Upper lobe of left lung (tissue), 4 donors: ENCODE measurements at regions not wholly inside any gene's neighbourhood (a gene's known extent, or its start where the extent isn't known, plus 50 kb on each side); places are given as distances from the start of the nearest gene placed in this dataset.

Source experiments
- CTCF ChIP-seq, 6 experiments: fragments of 450-650 bp in 4 of 6; fragments of 200-600 bp in 2 of 6; sonication (generic) in 2 of 6; IDR thresholded peaks; one replicate each; pipeline ENCODE4 v1.5.1; 2016 to 2019; ENCODE audit warnings: antibody characterized with exemption in 6 of 6
- EP300 ChIP-seq, 4 donors: sonication (generic); formaldehyde crosslinking; IDR thresholded peaks; one replicate each; pipeline ENCODE4 v1.5.1; 2017; ENCODE audit warnings: antibody characterized with exemption in 4 of 4, control low read depth in 2 of 4
- POLR2A ChIP-seq, 4 donors: fragments of 450-650 bp; IDR thresholded peaks; one replicate each; pipeline ENCODE4 v1.5.1; 2016 to 2017; ENCODE audit warnings: antibody characterized with exemption in 4 of 4, mild to moderate bottlenecking in 2 of 4
- POLR2AphosphoS5 ChIP-seq, 2 donors: sonication (generic); formaldehyde crosslinking; IDR thresholded peaks; one replicate each; pipeline ENCODE4 v1.5.1; 2017; ENCODE audit warnings: antibody characterized with exemption in 2 of 2

- TF ChIP-seq POLR2AphosphoS5 (IDR thresholded peaks at IDR 0.05) (no peak), EP300 (IDR thresholded peaks at IDR 0.05) (no peak), CTCF (IDR thresholded peaks at IDR 0.05) (no peak), POLR2A (IDR thresholded peaks at IDR 0.05) (no peak)
Observed at GRCh38 chr3:3448468-3448867, 269.0 kb upstream of the CRBN start.
